Stomach smooth muscle (tissue), 2 donors: ENCODE measurements at regions not wholly inside any gene's neighbourhood (a gene's known extent, or its start where the extent isn't known, plus 50 kb on each side); places are given as distances from the start of the nearest gene placed in this dataset.
"Not testable (repeated sequence)": the region's sequence is repeated elsewhere in the genome, so short reads cannot be mapped to it uniquely, and the experiment has no call there.

ENCODE experiments used
- H3K27ac ChIP-seq: one replicate; pipeline ENCODE4 v1.7.0; 2013; ENCODE audit warnings: mild to moderate bottlenecking, low read length, inconsistent platforms
- H3K27me3 ChIP-seq, 2 donors: one replicate each; pipeline ENCODE4 v1.7.0; 2013; ENCODE audit warnings: low read length in 2 of 2; ENCODE audit not compliant: insufficient read depth in 2 of 2, control insufficient read depth in 1 of 2
- H3K36me3 ChIP-seq, 2 donors: one replicate each; pipeline ENCODE4 v1.7.0; 2013; ENCODE audit warnings: low read length in 2 of 2; ENCODE audit not compliant: control insufficient read depth in 2 of 2, insufficient read depth in 2 of 2
- H3K4me1 ChIP-seq: one replicate; pipeline ENCODE4 v1.7.0; 2013; ENCODE audit warnings: low read length; ENCODE audit not compliant: control insufficient read depth, insufficient read depth
- H3K4me3 ChIP-seq, 2 donors: one replicate each; pipeline ENCODE4 v1.7.0; 2013; ENCODE audit warnings: low read length in 2 of 2
- H3K9ac ChIP-seq, 2 donors: one replicate each; pipeline ENCODE4 v1.7.0; 2013; ENCODE audit warnings: low read length in 2 of 2, mild to moderate bottlenecking in 1 of 2
- H3K9me3 ChIP-seq, 2 donors: one replicate each; pipeline ENCODE4 v1.7.0; 2013; ENCODE audit warnings: low read length in 2 of 2; ENCODE audit not compliant: control insufficient read depth in 2 of 2
- donor health status: healthy.
- donor health status: Pancreatic carcinoma.

- no peak overlapping the region for H3K9ac ChIP-seq
- no peaks in the 10 kb centered on the region for H3K27me3 ChIP-seq
- no peak overlapping the region for H3K4me3 ChIP-seq
- no peaks in the 10 kb centered on the region for H3K36me3 ChIP-seq
- no peaks in the 10 kb centered on the region for H3K9me3 ChIP-seq
- no peak overlapping the region for H3K27ac ChIP-seq
- no peaks in the 10 kb centered on the region for H3K4me1 ChIP-seq
These were observed 101.1 kb upstream of the SCAF8 start for GRCh38 chr6:154632119-154632518.

- no peak overlapping the region for H3K9ac ChIP-seq
- H3K27me3 ChIP-seq, result no peaks in the 10 kb centered on the region
- no peaks in the 10 kb centered on the region for H3K36me3 ChIP-seq
- H3K27ac ChIP-seq, result no peak overlapping the region
- no peaks in the 10 kb centered on the region for H3K9me3 ChIP-seq
- no peaks in the 10 kb centered on the region for H3K4me1 ChIP-seq
- no peak overlapping the region for H3K4me3 ChIP-seq
These were observed 95.8 kb upstream of the SCAF8 start for GRCh38 chr6:154637392-154637791.

GRCh38 chr6:154638369-154638768 is 94.8 kb upstream of the SCAF8 start:
- no peaks in the 10 kb centered on the region for H3K36me3 ChIP-seq
- H3K4me1 ChIP-seq, result no peaks in the 10 kb centered on the region
- H3K27ac ChIP-seq, result no peak overlapping the region
- no peak overlapping the region for H3K4me3 ChIP-seq
- H3K27me3 ChIP-seq, result no peaks in the 10 kb centered on the region
- no peak overlapping the region for H3K9ac ChIP-seq
- H3K9me3 ChIP-seq, result no peaks in the 10 kb centered on the region

GRCh38 chr6:154639196-154639595 is 94.0 kb upstream of the SCAF8 start:
- H3K27ac ChIP-seq, H3K4me3 ChIP-seq, H3K9ac ChIP-seq, H3K9me3 ChIP-seq, H3K36me3 ChIP-seq, H3K27me3 ChIP-seq, H3K4me1 ChIP-seq: not testable (repeated sequence)

- Histone ChIP-seq H3K36me3 (no peaks in the 10 kb centered on the region), H3K9me3 (no peaks in the 10 kb centered on the region), H3K27me3 (no peaks in the 10 kb centered on the region), H3K4me1 (no peaks in the 10 kb centered on the region), H3K4me3 (no peak overlapping the region), H3K9ac (no peak overlapping the region), H3K27ac (no peak overlapping the region)
These were observed 84.9 kb upstream of the SCAF8 start for GRCh38 chr6:154648188-154648887.

GRCh38 chr6:154648888-154649205 is 84.4 kb upstream of the SCAF8 start:
- H3K27me3 ChIP-seq, result no peaks in the 10 kb centered on the region
- H3K4me1 ChIP-seq, result no peaks in the 10 kb centered on the region
- H3K9ac ChIP-seq, result no peak overlapping the region
- H3K27ac ChIP-seq, result no peak overlapping the region
- no peaks in the 10 kb centered on the region for H3K9me3 ChIP-seq
- no peaks in the 10 kb centered on the region for H3K36me3 ChIP-seq
- no peak overlapping the region for H3K4me3 ChIP-seq

GRCh38 chr6:154649721-154650120 is 83.5 kb upstream of the SCAF8 start:
- Histone ChIP-seq H3K36me3 (no peaks in the 10 kb centered on the region), H3K9me3 (no peaks in the 10 kb centered on the region), H3K4me1 (no peaks in the 10 kb centered on the region), H3K4me3 (no peak overlapping the region), H3K27me3 (no peaks in the 10 kb centered on the region), H3K27ac (no peak overlapping the region), H3K9ac (no peak overlapping the region)

- H3K4me3 ChIP-seq, result no peak overlapping the region
- no peak overlapping the region for H3K27ac ChIP-seq
- H3K36me3 ChIP-seq, result no peaks in the 10 kb centered on the region
- H3K9ac ChIP-seq, result no peak overlapping the region
- H3K27me3 ChIP-seq, result no peaks in the 10 kb centered on the region
- no peaks in the 10 kb centered on the region for H3K4me1 ChIP-seq
- no peaks in the 10 kb centered on the region for H3K9me3 ChIP-seq
These were observed 82.9 kb upstream of the SCAF8 start for GRCh38 chr6:154650351-154650750.

GRCh38 chr6:154651656-154652055 is 81.6 kb upstream of the SCAF8 start:
- Histone ChIP-seq H3K9me3 (no peaks in the 10 kb centered on the region), H3K4me3 (no peak overlapping the region), H3K4me1 (no peaks in the 10 kb centered on the region), H3K27me3 (no peaks in the 10 kb centered on the region), H3K36me3 (no peaks in the 10 kb centered on the region), H3K9ac (no peak overlapping the region), H3K27ac (no peak overlapping the region)

GRCh38 chr6:154653385-154653784 is 79.8 kb upstream of the SCAF8 start:
- Histone ChIP-seq H3K4me3 (no peak overlapping the region), H3K27me3 (no peaks in the 10 kb centered on the region), H3K36me3 (no peaks in the 10 kb centered on the region), H3K9me3 (no peaks in the 10 kb centered on the region), H3K4me1 (no peaks in the 10 kb centered on the region), H3K9ac (no peak overlapping the region), H3K27ac (no peak overlapping the region)

GRCh38 chr6:154653853-154654252 is 79.4 kb upstream of the SCAF8 start:
- H3K27me3 ChIP-seq, result no peaks in the 10 kb centered on the region
- no peak overlapping the region for H3K4me3 ChIP-seq
- no peak overlapping the region for H3K27ac ChIP-seq
- H3K4me1 ChIP-seq, result no peaks in the 10 kb centered on the region
- no peaks in the 10 kb centered on the region for H3K9me3 ChIP-seq
- no peaks in the 10 kb centered on the region for H3K36me3 ChIP-seq
- H3K9ac ChIP-seq, result no peak overlapping the region
